Loucy (cell line): ENCODE measurements at regions not wholly inside any gene's neighbourhood (a gene's known extent, or its start where the extent isn't known, plus 50 kb on each side); places are given as distances from the start of the nearest gene placed in this dataset.

Experiments used
- H2AFZ ChIP-seq: fragments of 200-600 bp; sonication (generic); 2 replicates; pipeline ENCODE4 v1.6.0; 2016; ENCODE audit warnings: antibody characterized with exemption, mild to moderate bottlenecking, low read length, moderate library complexity
- H3F3A ChIP-seq: fragments of 200-600 bp; 2 replicates; pipeline ENCODE4 v1.6.0; 2016; ENCODE audit warnings: antibody characterized with exemption, low read depth, mild to moderate bottlenecking
- H3K27me3 ChIP-seq: fragments of 200-600 bp; sonication (generic); 2 replicates; pipeline ENCODE4 v1.6.1; 2014; ENCODE audit warnings: low read length, mild to moderate bottlenecking; ENCODE audit not compliant: insufficient read depth, poor library complexity, severe bottlenecking
- H3K36me3 ChIP-seq: fragments of 200-600 bp; sonication (generic); 2 replicates; pipeline ENCODE4 v1.6.1; 2016; ENCODE audit warnings: low read length; ENCODE audit not compliant: insufficient read depth
- H3K4me1 ChIP-seq: fragments of 200-600 bp; sonication (generic); 2 replicates; pipeline ENCODE4 v1.5.1; 2014; ENCODE audit warnings: low read length, mild to moderate bottlenecking; ENCODE audit not compliant: insufficient read depth, poor library complexity, severe bottlenecking
- H3K4me2 ChIP-seq: fragments of 200-600 bp; sonication (generic); 2 replicates; pipeline ENCODE4 v1.6.0; 2014; ENCODE audit warnings: antibody characterized with exemption, low read length, low read depth, mild to moderate bottlenecking; ENCODE audit not compliant: poor library complexity, severe bottlenecking
- H3K4me3 ChIP-seq: fragments of 200-600 bp; sonication (generic); 2 replicates; pipeline ENCODE4 v1.5.1; 2014; ENCODE audit warnings: low read length, mild to moderate bottlenecking, mixed read lengths; ENCODE audit not compliant: poor library complexity, severe bottlenecking
- H3K79me2 ChIP-seq: fragments of 200-600 bp; sonication (generic); 2 replicates; pipeline ENCODE4 v1.6.1; 2014; ENCODE audit warnings: low read length; ENCODE audit not compliant: insufficient read depth
- H3K9ac ChIP-seq: fragments of 200-600 bp; sonication (generic); 2 replicates; pipeline ENCODE4 v1.6.0; 2014; ENCODE audit warnings: mild to moderate bottlenecking, low read depth, low read length, moderate library complexity; ENCODE audit not compliant: poor library complexity, severe bottlenecking
- H3K9me2 ChIP-seq: fragments of 200-600 bp; sonication (generic); replicated peaks from 2 replicates; pipeline ENCODE4 v1.6.1; 2016; ENCODE audit warnings: low read depth, low read length, mixed read lengths
- H3K9me3 ChIP-seq: fragments of 200-600 bp; sonication (generic); 2 replicates; pipeline ENCODE4 v1.6.1; 2014; ENCODE audit warnings: mild to moderate bottlenecking, antibody characterized with exemption, low read length, low read depth; ENCODE audit not compliant: insufficient read depth
- H4K20me1 ChIP-seq: fragments of 200-600 bp; sonication (generic); 2 replicates; pipeline ENCODE4 v1.6.0; 2014; ENCODE audit warnings: antibody characterized with exemption, low read length, mild to moderate bottlenecking; ENCODE audit not compliant: insufficient read depth, poor library complexity, severe bottlenecking
- EZH2phosphoT487 ChIP-seq: fragments of 200-600 bp; IDR thresholded peaks from 2 replicates; pipeline ENCODE4 v1.6.1; 2018; ENCODE audit warnings: antibody characterized with exemption, mild to moderate bottlenecking, moderate library complexity, borderline replicate concordance
- TF ChIP-seq, protein P1 (sequence below): fragments of 200-600 bp; sonication (generic); conservative IDR thresholded peaks from 2 replicates; pipeline ENCODE4 v1.5.1; 2014; ENCODE audit warnings: mild to moderate bottlenecking, antibody characterized with exemption, low read length

DNA sequence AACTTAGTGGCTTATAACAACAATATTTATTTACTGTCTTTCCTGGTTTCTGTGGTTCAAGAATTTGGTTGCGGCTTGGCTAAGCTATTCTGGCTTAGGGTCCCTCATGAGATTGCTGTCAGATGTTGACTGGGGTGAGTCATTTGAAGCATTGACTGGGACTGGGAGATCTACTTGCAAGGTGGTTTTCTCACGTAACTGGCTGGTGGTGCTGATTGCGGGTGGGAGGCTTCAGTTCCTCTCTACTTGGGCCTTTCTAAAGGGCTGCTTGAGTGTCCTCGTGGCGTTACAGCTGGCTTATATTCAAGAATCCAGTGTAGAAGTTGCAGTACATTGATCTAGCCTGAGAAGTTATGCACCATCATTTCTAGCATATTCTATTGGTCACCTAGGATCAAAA lies 218.5 kb upstream of the ELAVL2 start:
- no peak overlapping the region for H2AFZ ChIP-seq
- no peaks in the 10 kb centered on the region for H3K79me2 ChIP-seq
- H3F3A ChIP-seq: no peaks in the 10 kb centered on the region
- H3K9me3 ChIP-seq: no peaks in the 10 kb centered on the region
- TF ChIP-seq EZH2phosphoT487: no peak
- TF ChIP-seq, protein P1, sequence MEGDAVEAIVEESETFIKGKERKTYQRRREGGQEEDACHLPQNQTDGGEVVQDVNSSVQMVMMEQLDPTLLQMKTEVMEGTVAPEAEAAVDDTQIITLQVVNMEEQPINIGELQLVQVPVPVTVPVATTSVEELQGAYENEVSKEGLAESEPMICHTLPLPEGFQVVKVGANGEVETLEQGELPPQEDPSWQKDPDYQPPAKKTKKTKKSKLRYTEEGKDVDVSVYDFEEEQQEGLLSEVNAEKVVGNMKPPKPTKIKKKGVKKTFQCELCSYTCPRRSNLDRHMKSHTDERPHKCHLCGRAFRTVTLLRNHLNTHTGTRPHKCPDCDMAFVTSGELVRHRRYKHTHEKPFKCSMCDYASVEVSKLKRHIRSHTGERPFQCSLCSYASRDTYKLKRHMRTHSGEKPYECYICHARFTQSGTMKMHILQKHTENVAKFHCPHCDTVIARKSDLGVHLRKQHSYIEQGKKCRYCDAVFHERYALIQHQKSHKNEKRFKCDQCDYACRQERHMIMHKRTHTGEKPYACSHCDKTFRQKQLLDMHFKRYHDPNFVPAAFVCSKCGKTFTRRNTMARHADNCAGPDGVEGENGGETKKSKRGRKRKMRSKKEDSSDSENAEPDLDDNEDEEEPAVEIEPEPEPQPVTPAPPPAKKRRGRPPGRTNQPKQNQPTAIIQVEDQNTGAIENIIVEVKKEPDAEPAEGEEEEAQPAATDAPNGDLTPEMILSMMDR: no peak
- no peak overlapping the region for H3K9ac ChIP-seq
- no peak overlapping the region for H3K4me3 ChIP-seq
- H3K9me2 ChIP-seq: no peaks in the 10 kb centered on the region
- no peaks in the 10 kb centered on the region for H3K27me3 ChIP-seq
- H4K20me1 ChIP-seq: no peaks in the 10 kb centered on the region
- H3K4me2 ChIP-seq: no peak overlapping the region
- no peaks in the 10 kb centered on the region for H3K36me3 ChIP-seq
- H3K4me1 ChIP-seq: no peaks in the 10 kb centered on the region

DNA sequence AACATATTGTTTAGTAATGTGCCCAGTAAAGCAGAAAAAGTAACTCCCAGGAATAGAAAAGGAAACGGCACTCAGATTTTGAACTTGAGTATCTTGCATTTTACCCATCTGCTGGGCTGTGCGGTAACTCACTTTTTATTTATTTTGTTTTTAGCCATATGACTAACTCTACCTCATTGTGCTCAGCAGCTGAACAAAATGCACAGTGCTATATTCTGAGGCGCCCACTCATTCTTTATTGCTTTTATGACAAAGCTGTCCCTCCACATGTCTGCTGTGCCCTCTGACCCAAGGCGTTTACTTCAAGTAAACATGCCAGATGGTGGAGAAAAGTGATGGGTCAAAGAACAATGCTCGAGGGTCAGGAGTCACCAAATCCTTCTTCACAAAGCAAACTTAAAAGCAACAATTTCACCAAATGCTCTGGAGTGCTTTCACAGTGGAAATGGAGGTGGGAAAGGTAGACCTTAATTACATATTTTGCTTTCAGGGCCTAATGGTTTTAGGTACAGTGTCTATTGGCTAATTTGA lies 215.2 kb upstream of the ELAVL2 start:
- H4K20me1 ChIP-seq: no peaks in the 10 kb centered on the region
- H3K4me3 ChIP-seq: no peak overlapping the region
- no peak for TF ChIP-seq EZH2phosphoT487
- TF ChIP-seq, protein P1: no peak
- no peaks in the 10 kb centered on the region for H3K4me1 ChIP-seq
- H3K9me3 ChIP-seq: no peaks in the 10 kb centered on the region
- H2AFZ ChIP-seq: no peak overlapping the region
- no peaks in the 10 kb centered on the region for H3K9me2 ChIP-seq
- H3F3A ChIP-seq: no peaks in the 10 kb centered on the region
- no peaks in the 10 kb centered on the region for H3K27me3 ChIP-seq
- no peak overlapping the region for H3K4me2 ChIP-seq
- no peaks in the 10 kb centered on the region for H3K79me2 ChIP-seq
- H3K36me3 ChIP-seq: no peaks in the 10 kb centered on the region
- H3K9ac ChIP-seq: no peak overlapping the region

- Histone ChIP-seq H3K4me1 (no peaks in the 10 kb centered on the region), H3K27me3 (no peaks in the 10 kb centered on the region), H3K9me2 (no peaks in the 10 kb centered on the region), H3K4me2 (no peak overlapping the region), H3K9ac (no peak overlapping the region), H3F3A (no peaks in the 10 kb centered on the region), H3K79me2 (no peaks in the 10 kb centered on the region), H3K36me3 (no peaks in the 10 kb centered on the region), H4K20me1 (no peaks in the 10 kb centered on the region), H3K9me3 (no peaks in the 10 kb centered on the region; the same call in 1 of the 2 replicates), H3K4me3 (no peak overlapping the region), H2AFZ (no peak overlapping the region)
- TF ChIP-seq EZH2phosphoT487: no peak
- TF ChIP-seq, protein P1: no peak
Observed at GRCh38 chr9:24036459-24036858, 210.4 kb upstream of the ELAVL2 start.
